Ovary (tissue), 3 donors: ENCODE measurements at regions not wholly inside any gene's neighbourhood (a gene's known extent, or its start where the extent isn't known, plus 50 kb on each side); places are given as distances from the start of the nearest gene placed in this dataset.

Experiments used
- CTCF ChIP-seq, 3 donors: fragments of 450-650 bp in 2 of 3; fragments of 200-600 bp in 1 of 3; IDR thresholded peaks; one replicate each; pipeline versions ENCODE4 v1.5.1 to v1.8.0; 2016 to 2022; ENCODE audit warnings: antibody characterized with exemption in 3 of 3, mild to moderate bottlenecking in 1 of 3
- EP300 ChIP-seq: sonication (generic); formaldehyde crosslinking; IDR thresholded peaks from one replicate; pipeline ENCODE4 v1.6.1; 2017; ENCODE audit warnings: antibody characterized with exemption
- POLR2A ChIP-seq: fragments of 450-650 bp; IDR thresholded peaks from one replicate; pipeline ENCODE4 v1.6.1; 2017; ENCODE audit warnings: antibody characterized with exemption, mild to moderate bottlenecking, moderate library complexity
- donor health status: DM: no; HTN: no; CAD: no.

DNA sequence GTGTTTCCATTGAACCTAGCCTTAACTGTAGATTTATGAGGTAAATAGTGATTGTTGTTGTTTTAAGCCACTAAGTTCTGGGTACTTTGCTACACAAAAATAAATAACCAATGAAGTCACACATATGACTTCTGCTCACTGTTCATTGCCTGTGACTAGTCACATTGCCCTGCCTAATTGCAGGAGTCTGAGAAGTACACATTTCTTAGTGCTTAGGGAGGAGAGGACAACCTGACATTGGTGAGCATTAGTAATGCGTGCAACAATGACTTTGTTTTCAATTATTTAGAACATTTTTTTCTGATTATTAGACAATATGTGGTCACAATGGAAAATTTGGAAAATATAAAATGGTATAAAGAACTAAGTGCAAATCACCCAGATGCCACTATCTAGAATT lies 133.2 kb upstream of the DAZL start:
- no peak for TF ChIP-seq CTCF (IDR thresholded peaks at IDR 0.05)
- no peak for TF ChIP-seq POLR2A
- TF ChIP-seq EP300 = no peak
